Inflammatory macrophage treated with lipopolysaccharide for 4 hours (primary cell): ENCODE measurements at regions not wholly inside any gene's neighbourhood (a gene's known extent, or its start where the extent isn't known, plus 50 kb on each side); places are given as distances from the start of the nearest gene placed in this dataset.
A peak's percentile ranks its signal among the peaks of the same experiment; 100 is the strongest.

ENCODE experiments used
- DNase-seq: peaks from one replicate; pipeline ENCODE4 v3.0.0-alpha.2; 2020

DNA sequence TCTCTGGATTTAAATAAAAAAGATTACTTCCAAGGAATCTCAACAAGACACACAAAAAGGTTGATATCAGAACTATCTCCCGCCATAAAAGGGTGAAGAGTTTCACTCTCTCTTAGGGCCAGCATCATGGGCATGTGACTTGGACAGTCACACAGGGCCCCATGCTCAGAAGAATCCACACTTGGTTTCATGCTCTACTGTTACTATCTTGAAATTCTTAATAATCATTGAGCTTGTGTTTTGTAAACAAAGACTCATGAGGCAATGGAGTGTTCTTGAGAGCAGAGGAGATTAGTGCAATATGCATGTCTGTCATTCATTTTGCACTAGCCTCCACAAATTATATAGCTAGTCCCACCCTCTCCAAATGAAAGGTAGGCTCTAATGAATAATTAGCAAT lies 58.4 kb downstream of the HMHB1 start:
- no peak for DNase-seq

DNA sequence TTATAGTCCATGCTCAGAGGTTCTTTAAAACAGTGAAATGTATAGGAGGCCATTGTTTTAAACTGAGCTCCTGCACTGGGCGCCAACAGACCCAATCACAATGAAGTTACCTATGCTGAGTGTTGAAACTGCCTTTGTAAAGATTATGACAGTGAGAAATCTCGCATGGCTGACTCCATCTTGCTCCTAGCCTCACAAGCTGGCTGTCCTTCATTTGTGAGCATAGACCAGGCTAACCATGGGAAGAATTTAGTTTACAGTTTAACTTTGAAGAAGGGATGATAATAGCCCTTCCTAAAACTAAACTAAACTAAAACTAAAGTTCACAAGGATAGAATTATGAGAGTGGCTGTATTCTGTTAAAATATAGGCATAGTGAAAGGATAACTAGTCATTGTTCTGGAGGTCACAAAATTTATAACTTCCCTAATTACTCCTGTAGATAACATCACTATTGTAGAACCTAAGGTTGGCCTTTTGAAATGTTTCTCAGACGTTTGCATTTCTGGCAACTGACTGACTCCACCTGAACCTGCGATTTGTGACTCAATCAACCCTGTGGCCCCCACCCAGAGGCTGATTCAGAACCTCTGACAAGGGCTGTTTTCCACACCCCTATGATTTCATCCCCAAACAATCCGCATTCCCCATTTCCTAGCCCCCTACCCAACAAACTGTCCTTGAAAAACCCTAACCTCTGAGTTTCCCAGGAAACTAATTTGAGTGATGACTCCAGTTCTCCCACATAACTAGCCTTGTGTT lies 59.1 kb downstream of the HMHB1 start:
- no peak for DNase-seq

DNA sequence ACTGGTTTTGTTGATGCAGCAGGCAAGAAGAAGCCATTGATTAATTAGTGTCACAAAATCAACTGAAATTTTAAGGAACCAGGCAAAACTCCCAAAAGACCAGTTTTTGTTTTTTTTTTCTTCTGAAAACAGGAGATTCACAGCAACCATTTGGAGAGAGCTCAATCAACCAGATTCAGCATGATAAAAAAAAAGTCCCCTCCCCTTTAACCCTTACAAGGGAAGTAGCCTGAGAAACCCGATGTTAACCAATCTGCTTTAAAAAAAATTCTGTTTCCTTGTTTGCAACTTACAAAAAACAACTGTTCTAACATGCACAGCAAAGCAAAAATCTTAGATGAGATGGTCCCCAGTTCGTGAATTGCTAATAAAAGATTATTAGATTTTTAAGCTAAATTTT lies 59.7 kb downstream of the HMHB1 start:
- DNase-seq, result no peak

DNA sequence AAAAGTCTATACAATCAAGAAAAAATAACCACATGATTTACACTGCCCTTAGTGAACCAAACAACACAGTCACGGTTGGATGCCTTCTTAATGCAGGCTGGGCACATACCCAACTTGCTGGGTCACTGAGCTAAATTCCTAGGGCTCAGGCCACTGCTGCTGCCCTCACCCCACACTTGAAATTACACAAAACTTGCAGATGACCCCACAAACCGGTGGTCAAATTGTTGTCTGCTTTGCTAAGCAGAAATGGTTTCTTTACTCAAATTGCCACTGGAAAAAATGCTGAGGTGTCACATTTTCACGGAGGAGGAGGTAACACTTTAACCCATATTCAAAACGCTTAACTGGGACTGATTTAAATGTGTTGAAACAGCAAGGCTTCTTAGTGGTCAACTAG lies 62.4 kb downstream of the HMHB1 start:
- DNase-seq, result no peak

DNA sequence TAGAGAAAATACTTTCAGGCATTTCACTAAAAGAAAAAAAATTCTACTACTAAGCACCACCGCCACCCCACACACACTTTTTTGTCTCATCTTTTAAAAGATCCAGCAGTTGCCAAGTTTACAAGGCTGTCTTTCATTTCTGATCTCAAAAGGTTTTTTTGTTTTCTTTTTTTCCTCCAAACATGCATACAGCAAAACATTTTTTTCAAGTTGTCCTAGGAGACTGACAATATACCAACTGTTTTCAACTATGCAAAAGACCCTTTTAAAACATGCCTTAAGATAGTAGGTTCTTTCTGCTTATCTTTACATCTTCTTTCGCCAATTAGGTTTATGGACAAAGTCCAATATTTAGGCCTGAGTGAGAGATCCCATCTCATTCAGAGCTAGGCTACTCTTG lies 65.2 kb downstream of the HMHB1 start:
- no peak for DNase-seq

DNA sequence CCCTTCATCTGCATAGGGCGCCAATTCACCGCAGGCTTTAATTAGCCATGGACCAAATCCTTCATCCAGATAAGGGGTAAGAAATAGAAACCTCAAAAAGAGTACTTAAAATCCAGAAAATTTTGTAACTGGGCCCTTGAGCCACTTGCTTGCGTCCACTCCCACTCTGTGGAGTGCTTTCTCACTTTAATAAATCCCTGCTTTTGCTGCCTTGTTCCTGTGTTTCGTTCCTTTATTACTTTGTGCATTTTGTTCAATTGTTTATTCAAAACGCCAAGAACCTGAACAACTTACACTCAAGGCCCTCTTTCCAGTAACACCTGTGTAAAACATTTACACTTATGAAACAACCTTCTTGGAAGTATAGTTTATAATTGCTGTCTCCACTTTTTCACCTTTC lies 66.5 kb downstream of the HMHB1 start:
- DNase-seq, result no peak

DNA sequence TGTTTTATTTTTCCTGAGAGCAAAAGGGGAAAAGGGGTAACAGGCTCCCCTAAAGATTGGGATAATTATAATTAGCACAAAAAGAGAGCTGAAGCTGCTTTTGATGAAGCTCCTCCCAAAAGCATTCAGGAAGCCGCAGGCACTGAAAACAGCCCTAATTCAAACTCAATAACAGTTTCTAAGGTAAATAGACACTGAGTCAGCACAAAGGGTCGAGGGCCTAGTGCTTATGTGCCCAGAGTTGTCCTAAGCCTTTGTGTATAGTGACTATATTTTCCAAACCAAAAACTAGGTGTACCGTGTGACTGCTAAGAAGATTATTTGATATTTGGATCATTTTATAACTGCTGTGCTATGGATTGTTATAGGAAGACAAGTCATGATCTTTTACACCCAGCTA lies 67.7 kb downstream of the HMHB1 start:
- no peak for DNase-seq

DNA sequence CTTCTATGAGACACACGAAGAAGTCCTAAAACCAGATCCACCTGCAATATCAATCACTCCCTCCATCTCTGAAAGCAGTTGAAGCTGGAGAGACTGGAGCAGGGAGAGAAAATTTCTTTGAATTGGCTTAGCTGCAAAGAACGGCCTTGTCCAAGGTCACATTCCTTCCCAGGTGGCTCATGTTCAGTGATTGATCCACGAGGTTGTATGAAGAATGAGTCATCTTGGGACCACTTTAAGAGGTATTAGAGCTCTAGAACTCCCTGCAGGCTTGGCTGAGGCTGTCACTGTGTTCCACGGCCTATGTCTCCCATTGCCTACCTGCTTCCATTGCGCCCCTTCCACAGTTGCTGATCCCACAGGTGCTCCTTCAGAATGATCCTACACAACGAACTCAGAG lies 68.2 kb downstream of the HMHB1 start:
- DNase-seq, result no peak

DNA sequence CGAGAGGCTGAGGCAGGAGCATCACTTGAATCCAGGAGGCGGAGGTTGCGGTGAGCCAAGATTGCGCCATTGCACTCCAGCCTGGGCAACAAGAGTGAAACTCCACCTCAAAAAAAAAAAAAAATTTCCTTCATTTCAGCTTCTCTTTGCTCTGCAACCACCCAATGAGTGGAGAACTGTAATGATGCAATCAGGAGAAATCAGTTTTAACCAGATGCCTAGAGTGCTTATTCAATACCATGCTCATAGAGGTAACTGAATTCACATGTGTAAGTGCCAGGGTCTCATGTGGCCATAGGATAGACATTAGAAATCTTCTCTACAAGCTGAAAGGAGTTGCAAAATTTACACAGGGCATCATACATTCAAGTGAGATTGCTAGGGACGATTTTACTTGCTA lies 70.6 kb downstream of the HMHB1 start:
- DNase-seq, result no peak

DNA sequence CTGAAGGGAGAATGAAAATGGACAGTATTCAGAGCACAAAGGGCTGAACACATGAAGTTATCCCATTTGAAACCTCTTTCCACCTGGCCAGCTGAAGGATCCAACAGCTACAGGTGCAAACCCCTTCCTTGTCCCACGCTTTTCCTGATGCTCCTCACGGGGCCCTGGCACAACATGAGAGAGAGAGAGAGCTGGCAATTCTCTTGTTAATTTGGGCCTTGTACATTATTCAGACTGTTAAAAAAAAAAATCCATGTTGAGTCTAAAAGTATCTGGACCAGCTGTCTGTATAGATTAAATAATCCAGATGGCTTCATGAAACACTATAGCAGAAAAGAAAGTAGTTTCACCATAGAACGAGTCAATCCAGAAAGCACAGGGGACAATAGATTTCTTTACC lies 74.1 kb downstream of the HMHB1 start:
- DNase-seq, result no peak

DNA sequence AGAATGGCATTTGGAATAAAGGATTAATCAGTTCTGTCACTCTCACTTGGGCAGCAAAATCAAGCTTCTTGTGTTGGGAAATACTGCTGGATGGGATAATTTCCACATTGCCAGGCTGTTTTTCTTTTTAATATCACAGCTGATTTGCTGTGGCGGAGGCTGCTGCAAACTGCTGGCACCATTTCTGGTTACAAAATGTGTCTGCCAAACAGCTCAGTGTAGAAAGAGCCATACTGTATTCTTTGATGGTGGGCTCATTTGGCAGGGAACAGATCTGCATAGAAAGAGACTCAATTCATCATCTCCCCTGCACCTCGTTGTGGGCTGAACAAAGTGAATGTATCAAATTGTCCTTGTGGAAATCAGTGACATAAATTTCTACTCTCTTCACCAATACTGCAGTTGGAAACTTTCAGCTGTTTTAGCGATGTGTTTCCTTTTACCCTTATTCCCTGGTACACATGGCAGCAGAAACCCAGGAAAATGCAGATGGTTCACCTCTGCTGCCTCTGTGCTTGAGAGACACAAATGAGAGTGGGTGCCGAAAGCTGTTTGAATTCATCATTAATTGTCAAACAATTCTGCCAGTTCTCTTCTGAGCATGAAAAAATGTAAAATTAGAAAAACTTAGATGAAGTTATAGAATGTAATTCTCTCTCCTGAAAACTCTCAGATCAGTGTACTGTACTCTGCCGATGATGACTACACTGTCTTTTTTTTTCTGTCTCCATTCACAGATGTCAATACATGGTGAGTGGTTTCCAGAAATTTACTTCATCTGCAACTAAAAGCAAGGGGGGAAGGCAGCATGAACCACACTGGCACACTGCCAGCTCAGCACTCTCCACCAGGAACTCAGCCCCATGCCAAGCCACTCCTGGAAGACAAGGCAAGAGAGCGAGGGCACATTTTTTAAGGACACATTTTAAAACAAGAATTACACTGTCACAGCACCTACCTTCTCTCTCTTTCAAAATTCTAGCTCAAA lies 75.0 kb downstream of the HMHB1 start:
- no peak for DNase-seq

DNA sequence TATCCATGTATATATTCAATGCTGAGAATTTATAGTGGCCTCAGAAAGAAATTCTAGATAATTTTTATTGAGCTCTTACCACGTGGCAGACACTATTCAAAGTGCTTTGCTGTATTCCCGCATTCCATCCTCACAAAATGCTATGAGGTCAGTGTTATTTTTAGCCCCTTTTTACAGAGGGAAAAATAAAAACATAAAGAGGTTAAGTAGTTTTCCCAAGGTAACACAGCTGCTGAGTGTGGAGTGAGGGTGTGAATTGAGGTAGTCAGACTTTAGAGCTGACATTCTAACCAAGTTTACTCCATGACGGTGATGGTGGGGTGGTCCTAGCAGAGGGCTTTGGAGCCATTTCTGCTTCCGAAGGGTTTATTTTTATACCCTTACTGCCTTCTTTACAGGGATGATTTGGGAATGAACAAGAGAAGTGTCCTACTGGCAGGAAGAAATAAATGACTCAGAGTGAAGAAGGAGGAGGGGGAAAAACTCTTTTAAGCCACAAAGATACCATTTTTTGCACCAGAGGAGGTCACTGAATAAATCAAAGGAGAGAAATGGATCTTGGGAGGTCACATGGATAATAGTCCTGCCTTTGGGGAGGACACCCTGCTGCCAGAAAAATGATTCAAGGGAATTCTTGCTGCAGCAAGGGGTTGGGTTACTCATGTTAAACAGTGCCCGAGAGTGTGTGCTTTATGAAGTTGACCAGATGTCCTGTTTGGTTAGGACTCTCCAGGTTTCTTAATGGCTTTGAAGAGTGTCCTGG lies 76.1 kb downstream of the HMHB1 start:
- DNase-seq, result no peak

DNA sequence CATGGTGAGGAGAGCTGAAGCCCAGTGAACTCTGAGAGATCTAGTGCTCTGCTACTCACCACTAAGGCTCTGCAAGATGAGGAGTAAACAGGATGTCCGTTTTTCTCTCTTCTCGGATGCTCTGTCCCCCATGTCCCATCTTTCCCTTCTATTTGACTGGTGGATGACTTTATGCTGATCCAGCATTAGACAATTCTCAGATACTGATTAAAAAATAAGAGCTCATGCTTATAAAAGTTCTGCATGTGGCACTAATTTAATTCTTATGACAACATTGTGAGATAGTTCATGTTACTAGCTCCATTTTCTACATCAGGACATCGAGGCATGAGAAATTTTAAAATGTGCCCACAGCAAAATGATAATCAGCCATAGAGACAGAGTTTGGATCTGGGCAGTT lies 77.0 kb downstream of the HMHB1 start:
- DNase-seq, result no peak

DNA sequence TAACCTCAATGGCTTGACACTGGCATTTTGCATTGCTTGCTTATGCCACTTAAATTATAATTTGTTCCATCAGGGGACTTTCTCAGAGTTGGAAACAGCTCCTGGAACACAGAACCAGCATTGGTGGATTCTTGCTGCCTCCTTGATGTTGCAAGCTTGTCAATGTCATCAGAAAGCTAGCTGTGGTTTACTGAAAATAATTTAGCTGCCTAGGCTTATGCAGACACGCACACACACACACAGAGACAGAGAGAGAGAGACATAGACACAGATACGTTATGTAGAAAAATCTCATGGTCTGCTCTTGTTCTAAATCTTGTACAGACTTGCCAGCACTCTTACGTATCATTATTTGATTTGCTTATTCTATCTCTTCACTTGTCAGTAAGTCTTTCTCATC lies 78.0 kb downstream of the HMHB1 start:
- no peak for DNase-seq

DNA sequence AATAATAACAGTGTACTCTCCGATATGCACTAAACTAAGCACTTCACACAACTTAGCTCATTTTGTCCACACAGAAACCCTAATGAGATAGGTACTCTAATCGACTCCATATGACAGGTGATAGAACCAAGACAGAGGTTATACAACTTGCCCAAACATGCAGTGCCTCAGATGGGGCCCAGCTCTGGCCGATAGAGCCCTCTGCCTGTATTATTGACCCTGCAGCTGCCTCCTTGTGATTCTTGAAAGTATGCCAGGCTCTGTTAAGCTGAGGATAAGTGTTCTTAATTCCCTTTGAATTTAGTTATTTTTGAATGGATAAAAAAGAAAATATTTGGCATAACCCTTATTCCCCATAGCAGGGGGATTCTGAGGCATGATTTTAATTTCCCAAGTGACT lies 78.5 kb downstream of the HMHB1 start:
- no peak for DNase-seq

DNA sequence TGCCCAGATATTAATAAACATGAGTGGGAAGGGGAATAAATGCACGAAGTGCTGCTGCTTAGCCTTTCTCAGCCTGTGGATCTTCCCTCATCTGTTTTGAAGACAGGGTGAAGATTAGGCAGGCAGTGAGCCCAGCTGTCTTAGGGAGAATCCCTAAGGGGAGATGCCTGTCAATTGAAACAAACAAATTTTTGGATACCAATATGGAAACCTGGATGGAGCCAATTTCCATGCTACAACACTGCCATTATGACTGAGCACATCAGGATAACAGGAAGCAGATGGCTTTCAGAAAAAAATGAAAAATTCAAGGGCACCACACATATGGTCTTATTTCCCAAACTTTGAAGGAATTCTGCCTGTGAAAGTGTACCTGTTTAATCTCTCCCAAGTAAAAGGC lies 80.3 kb downstream of the HMHB1 start:
- no peak for DNase-seq

DNA sequence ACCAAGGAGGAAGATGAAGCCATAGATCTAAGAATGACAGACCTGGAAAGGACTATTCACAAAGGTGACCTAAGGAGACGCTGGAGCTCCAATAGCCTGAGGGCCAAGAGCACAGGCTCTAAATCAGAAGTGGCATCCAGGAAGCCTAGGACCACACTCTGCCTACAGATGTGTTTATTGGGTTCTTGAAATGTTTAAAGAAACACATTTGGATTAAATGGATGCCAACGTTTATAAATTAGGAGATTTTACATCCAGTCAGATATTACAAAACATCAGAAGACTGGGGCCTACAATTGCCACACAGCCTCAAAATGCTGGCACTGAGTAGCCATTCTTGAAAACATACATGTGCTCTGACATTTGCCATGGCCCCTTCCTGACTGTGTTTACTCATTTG lies 80.9 kb downstream of the HMHB1 start:
- no peak for DNase-seq

DNA sequence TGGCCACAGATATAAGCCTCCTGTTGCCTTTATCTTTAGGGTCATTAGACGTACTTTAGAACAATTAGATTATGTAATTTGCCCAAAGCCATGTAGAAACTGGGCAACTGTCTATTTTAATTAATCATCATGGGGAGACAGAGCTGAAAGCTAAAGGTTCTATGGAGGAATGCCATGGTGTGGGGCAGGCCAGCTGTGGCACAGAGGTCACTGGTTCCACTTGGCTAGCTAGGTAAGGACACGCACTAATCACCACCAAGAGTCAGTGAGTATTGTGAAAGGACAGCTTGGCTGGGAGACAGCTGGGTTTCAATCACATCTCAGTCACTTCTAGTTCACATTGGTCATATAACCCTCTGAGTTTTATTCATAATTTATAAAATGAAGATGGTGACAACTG lies 81.7 kb downstream of the HMHB1 start:
- DNase-seq, result no peak

DNA sequence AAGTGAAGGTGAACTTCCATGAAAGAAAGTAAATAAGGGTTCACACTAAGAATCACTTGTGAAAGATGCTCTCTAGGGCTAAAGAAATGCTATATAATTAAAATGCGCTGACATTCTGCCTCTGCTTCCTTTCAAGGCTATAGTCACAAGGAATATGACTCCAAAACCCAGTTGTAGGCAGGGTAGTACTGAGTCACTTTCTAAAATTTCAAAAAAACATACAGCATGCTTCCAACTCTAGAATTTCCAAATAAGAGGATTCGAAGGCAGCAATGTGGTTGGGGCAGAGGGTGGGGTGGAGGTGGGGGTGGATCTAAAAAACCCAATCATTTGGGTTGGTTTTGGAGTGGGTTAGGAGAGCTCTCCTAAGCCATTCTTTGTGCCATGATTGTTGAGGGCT lies 84.6 kb downstream of the HMHB1 start:
- no peak for DNase-seq

DNA sequence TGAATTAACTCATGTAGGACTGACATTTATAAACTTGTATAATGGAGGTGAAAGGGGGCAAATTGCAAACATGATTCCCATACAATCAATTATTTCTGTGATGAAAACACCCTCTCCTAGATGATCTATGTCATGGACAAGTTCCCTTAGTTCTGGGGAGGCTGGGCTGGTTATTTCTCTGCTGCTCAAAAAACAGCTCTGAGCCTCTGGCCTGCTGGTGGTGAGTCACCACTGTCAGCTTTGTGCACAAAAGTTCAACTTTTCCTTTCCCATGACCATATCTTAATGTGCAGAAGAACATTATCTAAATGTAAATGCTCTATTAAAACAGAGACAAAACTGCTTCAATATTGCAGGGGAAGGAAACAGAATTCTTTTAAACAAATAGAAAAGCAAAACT lies 85.0 kb downstream of the HMHB1 start:
- DNase-seq, result peak; percentile 10

DNA sequence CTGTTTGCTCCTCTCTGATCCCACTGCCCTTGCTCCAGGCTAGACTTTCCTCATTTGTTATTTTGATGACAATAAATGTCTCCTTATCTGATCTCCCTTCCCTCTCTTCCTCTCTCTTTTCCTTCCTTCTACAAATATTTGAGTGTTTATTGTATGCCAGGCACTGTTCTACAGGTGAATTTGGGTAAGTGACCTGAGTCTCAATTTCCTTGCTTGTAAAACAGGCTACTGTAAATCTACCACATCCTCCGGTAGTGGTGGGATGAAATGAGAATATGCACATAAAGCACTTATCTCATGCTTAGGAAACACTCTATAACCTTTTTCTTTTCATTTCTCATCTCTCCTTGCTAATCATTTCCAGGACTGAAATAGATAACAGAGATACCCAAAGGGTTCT lies 86.4 kb downstream of the HMHB1 start:
- DNase-seq, result no peak

DNA sequence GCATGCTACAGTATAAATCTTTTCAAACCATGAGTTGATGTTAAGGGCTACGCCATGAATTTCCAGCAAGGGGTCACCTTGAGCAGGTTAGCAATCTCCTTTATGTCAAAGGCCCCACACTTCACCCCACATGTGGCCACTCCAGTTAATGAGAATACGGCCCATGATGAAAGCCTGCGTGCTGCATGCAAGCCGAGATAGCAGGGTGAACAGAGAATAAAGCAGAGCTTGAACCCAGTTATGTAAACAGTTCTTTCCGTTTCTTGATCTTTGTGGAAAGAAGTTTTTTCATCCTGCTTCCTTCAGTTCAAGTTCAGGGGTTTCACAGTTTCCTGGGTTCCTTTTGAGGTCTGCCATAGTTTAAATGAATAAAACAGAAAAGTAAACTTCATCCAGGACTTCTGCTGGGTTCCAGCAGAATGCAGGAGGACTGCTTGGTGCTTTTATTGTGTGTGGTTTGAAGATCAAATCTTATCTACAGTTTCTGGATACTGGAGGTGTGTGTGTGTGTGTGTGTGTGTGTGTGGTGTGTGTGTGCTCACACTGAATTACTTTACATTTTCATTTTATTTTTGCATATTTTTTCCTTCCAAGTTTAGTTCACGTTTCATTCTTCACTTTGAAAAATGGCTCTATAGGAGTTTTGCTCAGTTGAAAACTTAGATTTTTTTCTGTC lies 87.1 kb downstream of the HMHB1 start:
- no peak for DNase-seq

DNA sequence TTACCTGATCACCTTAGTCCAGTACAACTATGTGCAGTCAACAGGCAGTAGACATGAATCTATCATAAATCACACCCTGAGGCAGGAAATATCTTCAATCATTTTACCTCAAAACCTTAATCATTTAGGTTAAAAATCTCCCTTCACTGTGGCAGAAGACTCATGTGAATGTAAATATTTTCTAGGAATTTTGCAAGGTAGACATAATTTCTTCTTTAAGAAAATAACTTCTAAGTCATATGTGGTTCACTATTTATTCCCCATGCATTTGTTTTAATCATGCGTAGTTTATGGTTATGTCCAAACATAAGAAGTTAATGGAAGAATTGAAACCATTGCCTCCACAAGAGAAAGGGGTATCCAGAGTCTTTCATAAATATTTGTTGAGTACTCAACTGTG lies 97.0 kb downstream of the HMHB1 start:
- DNase-seq, result no peak
